PC-3 (cell line): ENCODE measurements at regions not wholly inside any gene's neighbourhood (a gene's known extent, or its start where the extent isn't known, plus 50 kb on each side); places are given as distances from the start of the nearest gene placed in this dataset.
"Not testable (repeated sequence)": the region's sequence is repeated elsewhere in the genome, so short reads cannot be mapped to it uniquely, and the experiment has no call there.

Experiments used
- CTCF ChIP-seq: fragments of 300-600 bp; sonication (generic); conservative IDR thresholded peaks from 2 replicates; pipeline ENCODE4 v1.5.1; 2017; ENCODE audit warnings: antibody characterized with exemption, low read depth, mild to moderate bottlenecking, low read length
- EZH2 ChIP-seq: fragments of 300-600 bp; sonication (generic); IDR thresholded peaks from one replicate; pipeline ENCODE4 v1.6.1; 2017; ENCODE audit warnings: antibody characterized with exemption, mild to moderate bottlenecking, low read length; ENCODE audit not compliant: unreplicated experiment
- EZH2phosphoT487 ChIP-seq: fragments of 300-600 bp; sonication (generic); IDR thresholded peaks from 2 replicates; pipeline ENCODE4 v1.6.1; 2018; ENCODE audit warnings: mild to moderate bottlenecking, antibody characterized with exemption, low read length, borderline replicate concordance

- TF ChIP-seq CTCF, EZH2, EZH2phosphoT487: not testable (repeated sequence)
These were observed 1877.1 kb upstream of the C9orf72 start for GRCh38 chr9:29450343-29450875.
